ENCODE measurements at regions not wholly inside any gene's neighbourhood (a gene's known extent, or its start where the extent isn't known, plus 50 kb on each side); places are given as distances from the start of the nearest gene placed in this dataset.
"Not testable (repeated sequence)": the region's sequence is repeated elsewhere in the genome, so short reads cannot be mapped to it uniquely, and the experiment has no call there.

DNA sequence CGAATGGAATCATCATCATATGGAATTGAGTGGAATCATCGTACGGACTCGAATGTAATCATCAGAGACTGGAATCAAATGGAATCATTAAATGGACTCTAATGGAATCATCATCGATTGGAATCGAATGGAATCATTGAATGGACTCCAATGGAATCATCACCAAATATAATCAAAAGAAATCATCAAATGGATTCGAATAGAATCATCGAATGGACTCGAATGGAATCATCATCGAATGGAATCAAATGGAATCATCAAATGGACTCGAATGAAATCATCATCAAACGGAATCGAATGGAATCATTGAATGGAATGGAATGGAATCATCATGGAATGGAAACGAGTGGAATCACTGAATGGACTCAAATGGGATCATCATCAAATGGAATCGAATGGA lies 233.5 kb downstream of the SHCBP1 start:
- FAIRE-seq; intact Hi-C loops (cut with micrococcal nuclease): not testable (repeated sequence)

GRCh38 chr16:46386805-46387620 lies 234.2 kb downstream of the SHCBP1 start:
- H3K4me2 ChIP-seq (ENCODE audit: insufficient read depth, low read length); H3K4me1 ChIP-seq (ENCODE audit: control insufficient read depth, extremely low read depth, insufficient read depth, low read length); H3K9me1 ChIP-seq (replicated peaks; ENCODE audit: control insufficient read depth, extremely low read depth, insufficient read depth, low read length); intact Hi-C loops (cut with micrococcal nuclease); BruUV-seq (replicated peaks); dilution Hi-C loops (cut with MboI; ENCODE audit: extremely low pct_ligation_motif_present, low sequenced_read_pairs); H3K27me3 ChIP-seq (ENCODE audit: control insufficient read depth in 2 of 2, insufficient read depth in 2 of 2, low read length in 2 of 2); H3K9me3 ChIP-seq (replicated peaks; ENCODE audit: control insufficient read depth, insufficient read depth, low read length); H4K20me1 ChIP-seq (replicated peaks; ENCODE audit: control insufficient read depth, extremely low read depth, insufficient read depth, low read length); H3K27ac ChIP-seq (ENCODE audit: insufficient read depth, low read depth, low read length); H3K9ac ChIP-seq (replicated peaks; ENCODE audit: extremely low read depth, insufficient read depth, low read length); CTCF ChIA-PET; H2AFZ ChIP-seq (ENCODE audit: low read depth, low read length); H3K36me3 ChIP-seq (ENCODE audit: control insufficient read depth in 2 of 2, extremely low read depth in 1 of 2, insufficient read depth in 2 of 2, low read length in 2 of 2); POLR2A ChIA-PET; FAIRE-seq; H3K4me3 ChIP-seq (replicated peaks in 1 of 3; ENCODE audit: insufficient read depth in 1 of 3, low read depth in 1 of 3, low read length in 3 of 3); H3K79me2 ChIP-seq (ENCODE audit: control insufficient read depth, insufficient read depth, low read length): not testable (repeated sequence)
- peak; percentile 51 for DNase-seq (ENCODE audit: low read depth, low spot score)

More for the DNA sequence above, 233.5 kb downstream of the SHCBP1 start:
- H3K36me3 ChIP-seq (ENCODE audit: control insufficient read depth in 2 of 2, extremely low read depth in 1 of 2, insufficient read depth in 2 of 2, low read length in 2 of 2); H3K9me1 ChIP-seq (replicated peaks; ENCODE audit: control insufficient read depth, extremely low read depth, insufficient read depth, low read length); dilution Hi-C loops (cut with MboI; ENCODE audit: extremely low pct_ligation_motif_present, low sequenced_read_pairs); BruUV-seq (replicated peaks); H3K9ac ChIP-seq (replicated peaks; ENCODE audit: extremely low read depth, insufficient read depth, low read length); POLR2A ChIA-PET; H3K9me3 ChIP-seq (replicated peaks; ENCODE audit: control insufficient read depth, insufficient read depth, low read length); H3K4me1 ChIP-seq (ENCODE audit: control insufficient read depth, extremely low read depth, insufficient read depth, low read length); H3K27me3 ChIP-seq (ENCODE audit: control insufficient read depth in 2 of 2, insufficient read depth in 2 of 2, low read length in 2 of 2); DNase-seq (ENCODE audit: low read depth, low spot score); H3K4me3 ChIP-seq (replicated peaks in 1 of 3; ENCODE audit: insufficient read depth in 1 of 3, low read depth in 1 of 3, low read length in 3 of 3); CTCF ChIA-PET; H3K27ac ChIP-seq (ENCODE audit: insufficient read depth, low read depth, low read length); H3K79me2 ChIP-seq (ENCODE audit: control insufficient read depth, insufficient read depth, low read length); H4K20me1 ChIP-seq (replicated peaks; ENCODE audit: control insufficient read depth, extremely low read depth, insufficient read depth, low read length); H3K4me2 ChIP-seq (ENCODE audit: insufficient read depth, low read length); H2AFZ ChIP-seq (ENCODE audit: low read depth, low read length): not testable (repeated sequence)

GRCh38 chr16:46386110-46386771 lies 234.9 kb downstream of the SHCBP1 start:
- CTCF ChIA-PET; H3K4me3 ChIP-seq (replicated peaks in 1 of 3; ENCODE audit: insufficient read depth in 1 of 3, low read depth in 1 of 3, low read length in 3 of 3); POLR2A ChIA-PET; H3K9ac ChIP-seq (replicated peaks; ENCODE audit: extremely low read depth, insufficient read depth, low read length); DNase-seq (ENCODE audit: low read depth, low spot score); H3K27me3 ChIP-seq (ENCODE audit: control insufficient read depth in 2 of 2, insufficient read depth in 2 of 2, low read length in 2 of 2); H4K20me1 ChIP-seq (replicated peaks; ENCODE audit: control insufficient read depth, extremely low read depth, insufficient read depth, low read length); H3K27ac ChIP-seq (ENCODE audit: insufficient read depth, low read depth, low read length); BruUV-seq (replicated peaks); dilution Hi-C loops (cut with MboI; ENCODE audit: extremely low pct_ligation_motif_present, low sequenced_read_pairs); H3K9me3 ChIP-seq (replicated peaks; ENCODE audit: control insufficient read depth, insufficient read depth, low read length); H3K36me3 ChIP-seq (ENCODE audit: control insufficient read depth in 2 of 2, extremely low read depth in 1 of 2, insufficient read depth in 2 of 2, low read length in 2 of 2); H3K4me1 ChIP-seq (ENCODE audit: control insufficient read depth, extremely low read depth, insufficient read depth, low read length); H3K79me2 ChIP-seq (ENCODE audit: control insufficient read depth, insufficient read depth, low read length); H2AFZ ChIP-seq (ENCODE audit: low read depth, low read length); intact Hi-C loops (cut with micrococcal nuclease); FAIRE-seq; H3K9me1 ChIP-seq (replicated peaks; ENCODE audit: control insufficient read depth, extremely low read depth, insufficient read depth, low read length); H3K4me2 ChIP-seq (ENCODE audit: insufficient read depth, low read length): not testable (repeated sequence)

DNA sequence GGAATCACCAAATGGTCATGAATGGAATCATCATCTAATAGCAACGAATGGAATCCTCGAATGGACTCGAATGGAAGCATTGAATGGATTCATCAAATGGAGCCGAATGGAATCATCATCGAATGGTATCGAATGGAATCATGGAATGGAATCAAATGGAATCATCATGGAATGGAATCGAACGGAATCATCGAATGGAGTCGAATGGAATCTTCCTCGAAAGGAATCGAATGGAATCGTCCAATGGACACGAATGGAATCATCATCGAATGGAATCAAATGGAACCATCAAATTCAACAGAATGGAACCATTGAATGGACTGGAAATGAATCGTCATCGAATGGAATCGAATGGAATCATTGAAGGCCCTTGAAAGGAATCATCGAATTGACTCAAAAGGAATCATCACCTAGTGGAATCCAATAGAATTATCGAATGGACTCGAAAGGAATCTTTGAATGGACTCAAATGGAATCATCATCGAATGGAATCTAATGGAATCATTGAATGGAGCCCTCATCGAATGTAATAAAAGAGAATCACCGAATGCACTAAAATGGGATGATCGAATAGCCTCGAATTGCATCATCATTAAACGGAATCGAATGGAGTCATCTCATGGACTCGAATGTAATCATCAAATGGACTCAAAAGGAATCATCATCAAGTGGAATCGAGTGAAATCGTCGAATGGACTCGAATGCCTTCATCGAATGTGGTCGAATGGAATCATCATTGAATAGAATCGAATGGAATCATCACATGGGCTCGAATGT lies 236.7 kb downstream of the SHCBP1 start:
- H2AFZ ChIP-seq (ENCODE audit: low read depth, low read length); H4K20me1 ChIP-seq (replicated peaks; ENCODE audit: control insufficient read depth, extremely low read depth, insufficient read depth, low read length); H3K4me2 ChIP-seq (ENCODE audit: insufficient read depth, low read length); H3K9me1 ChIP-seq (replicated peaks; ENCODE audit: control insufficient read depth, extremely low read depth, insufficient read depth, low read length); H3K79me2 ChIP-seq (ENCODE audit: control insufficient read depth, insufficient read depth, low read length); BruUV-seq (replicated peaks); H3K4me1 ChIP-seq (ENCODE audit: control insufficient read depth, extremely low read depth, insufficient read depth, low read length); POLR2A ChIA-PET; H3K9ac ChIP-seq (replicated peaks; ENCODE audit: extremely low read depth, insufficient read depth, low read length); dilution Hi-C loops (cut with MboI; ENCODE audit: extremely low pct_ligation_motif_present, low sequenced_read_pairs); H3K4me3 ChIP-seq (replicated peaks in 1 of 3; ENCODE audit: insufficient read depth in 1 of 3, low read depth in 1 of 3, low read length in 3 of 3); H3K27me3 ChIP-seq (ENCODE audit: control insufficient read depth in 2 of 2, insufficient read depth in 2 of 2, low read length in 2 of 2); H3K9me3 ChIP-seq (replicated peaks; ENCODE audit: control insufficient read depth, insufficient read depth, low read length); H3K27ac ChIP-seq (ENCODE audit: insufficient read depth, low read depth, low read length); intact Hi-C loops (cut with micrococcal nuclease); FAIRE-seq; CTCF ChIA-PET; H3K36me3 ChIP-seq (ENCODE audit: control insufficient read depth in 2 of 2, extremely low read depth in 1 of 2, insufficient read depth in 2 of 2, low read length in 2 of 2): not testable (repeated sequence)
- peak; percentile 73 for DNase-seq (ENCODE audit: low read depth, low spot score)
